ENCODE measurements at regions not wholly inside any gene's neighbourhood (a gene's known extent, or its start where the extent isn't known, plus 50 kb on each side); places are given as distances from the start of the nearest gene placed in this dataset.

GRCh38 chr9:121599872-121600585 is 51.4 kb upstream of the DAB2IP start:
- Histone ChIP-seq H3K9me3 (no peaks in the 10 kb centered on the region), H3K27me3 (no peaks in the 10 kb centered on the region), H3K27ac (peak overlapping the region; percentile 84 to 85), H3K4me1 (peaks cover 0 to 43% (median 34%) of the 10 kb centered on the region in 4 donors), H3K36me3 (no peaks in the 10 kb centered on the region), H3K4me3 (peak overlapping the region; percentile 68 to 71)
- no peak for DNase-seq
- TF ChIP-seq CTCF (IDR thresholded peaks at IDR 0.05): no peak
- intact Hi-C loops (cut with DNase I; ENCODE audit: low total_unique reads): loop anchor here (5.0 to 10.0 kb wide), 2 partner anchors 48 to 175 kb away; no protein-coding TSS in a partner anchor

GRCh38 chr9:121601194-121601593 is 50.2 kb upstream of the DAB2IP start:
- no peaks in the 10 kb centered on the region for H3K36me3 ChIP-seq
- no peaks in the 10 kb centered on the region for H3K27me3 ChIP-seq
- no peak for TF ChIP-seq CTCF (IDR thresholded peaks at IDR 0.05)
- no peaks in the 10 kb centered on the region for H3K9me3 ChIP-seq
- intact Hi-C loops (cut with DNase I; ENCODE audit: low total_unique reads): loop anchor here (5.0 to 10.0 kb wide), 2 partner anchors 49 to 174 kb away; no protein-coding TSS in a partner anchor
- H3K27ac ChIP-seq: no peak overlapping the region
- no peak for DNase-seq
- H3K4me3 ChIP-seq: no peak overlapping the region
- H3K4me1 ChIP-seq: peaks cover 0 to 47% (median 36%) of the 10 kb centered on the region in 4 donors
